ENCODE measurements at regions not wholly inside any gene's neighbourhood (a gene's known extent, or its start where the extent isn't known, plus 50 kb on each side); places are given as distances from the start of the nearest gene placed in this dataset.

GRCh38 chr7:81079746-81080145 lies 160.9 kb upstream of the SEMA3C start:
- TF ChIP-seq CTCF (IDR thresholded peaks at IDR 0.05; ENCODE audit: insufficient read depth, low read depth, low read length) (no peak), EZH2 (IDR thresholded peaks at IDR 0.05; ENCODE audit: insufficient read depth, low read length) (no peak)

Data from astrocyte (in vitro differentiated cells and primary cell).